IPS-NIHi7 (cell line): ENCODE measurements at regions not wholly inside any gene's neighbourhood (a gene's known extent, or its start where the extent isn't known, plus 50 kb on each side); places are given as distances from the start of the nearest gene placed in this dataset.

ENCODE experiments used
- DNase-seq: peaks from one replicate; pipeline ENCODE4 v3.0.0; 2012; ENCODE audit warnings: mixed read lengths; ENCODE audit errors: extremely low spot score

- DNase-seq, result no peak
Measured at GRCh38 chr17:77488531-77489238, 347.9 kb downstream of the SEC14L1 start.

- DNase-seq, result no peak
Measured at GRCh38 chr17:77489239-77489892, 348.6 kb downstream of the SEC14L1 start.

GRCh38 chr17:77489893-77490255 is 349.1 kb downstream of the SEC14L1 start:
- DNase-seq, result no peak

DNA sequence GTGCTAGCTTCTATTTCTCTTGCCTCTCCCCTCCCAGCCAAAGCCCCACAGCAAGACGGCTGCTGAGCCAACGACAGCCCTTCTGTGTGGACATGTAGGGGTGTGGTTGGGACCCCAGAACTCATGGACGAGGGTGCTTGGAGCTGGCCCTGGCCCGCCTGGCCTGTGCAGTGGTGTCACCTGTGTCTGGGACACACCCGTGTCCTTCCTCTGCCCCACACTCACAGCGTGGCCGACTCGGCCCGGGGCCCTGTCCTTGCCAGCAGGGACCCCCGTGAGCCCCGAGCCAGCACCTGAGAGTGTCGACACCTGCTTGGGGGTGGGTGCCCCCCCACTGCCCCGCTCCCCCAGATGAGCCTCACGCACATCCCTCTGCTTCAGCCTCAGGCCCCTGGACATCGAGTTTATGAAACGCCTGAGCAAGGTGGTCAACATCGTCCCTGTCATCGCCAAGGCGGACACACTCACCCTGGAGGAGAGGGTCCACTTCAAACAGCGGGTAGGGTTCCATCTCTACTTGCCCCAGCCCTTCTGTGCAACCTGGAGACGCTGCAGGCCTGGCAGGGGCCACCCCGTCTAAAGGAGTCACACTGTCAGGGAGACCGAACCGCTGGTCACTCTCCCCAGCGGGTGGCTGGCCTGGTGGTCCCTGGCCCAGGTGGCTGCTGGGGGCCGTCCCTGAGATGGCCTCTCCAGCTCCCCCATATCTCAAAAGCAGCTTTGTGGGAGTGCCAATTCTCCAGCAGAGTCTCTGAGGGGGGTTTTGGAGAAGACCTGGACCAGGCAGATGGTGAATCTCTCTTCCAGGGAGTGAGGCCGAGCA is 349.8 kb downstream of the SEC14L1 start:
- no peak for DNase-seq

GRCh38 chr17:77491921-77492445 is 351.2 kb downstream of the SEC14L1 start:
- DNase-seq, result no peak

DNA sequence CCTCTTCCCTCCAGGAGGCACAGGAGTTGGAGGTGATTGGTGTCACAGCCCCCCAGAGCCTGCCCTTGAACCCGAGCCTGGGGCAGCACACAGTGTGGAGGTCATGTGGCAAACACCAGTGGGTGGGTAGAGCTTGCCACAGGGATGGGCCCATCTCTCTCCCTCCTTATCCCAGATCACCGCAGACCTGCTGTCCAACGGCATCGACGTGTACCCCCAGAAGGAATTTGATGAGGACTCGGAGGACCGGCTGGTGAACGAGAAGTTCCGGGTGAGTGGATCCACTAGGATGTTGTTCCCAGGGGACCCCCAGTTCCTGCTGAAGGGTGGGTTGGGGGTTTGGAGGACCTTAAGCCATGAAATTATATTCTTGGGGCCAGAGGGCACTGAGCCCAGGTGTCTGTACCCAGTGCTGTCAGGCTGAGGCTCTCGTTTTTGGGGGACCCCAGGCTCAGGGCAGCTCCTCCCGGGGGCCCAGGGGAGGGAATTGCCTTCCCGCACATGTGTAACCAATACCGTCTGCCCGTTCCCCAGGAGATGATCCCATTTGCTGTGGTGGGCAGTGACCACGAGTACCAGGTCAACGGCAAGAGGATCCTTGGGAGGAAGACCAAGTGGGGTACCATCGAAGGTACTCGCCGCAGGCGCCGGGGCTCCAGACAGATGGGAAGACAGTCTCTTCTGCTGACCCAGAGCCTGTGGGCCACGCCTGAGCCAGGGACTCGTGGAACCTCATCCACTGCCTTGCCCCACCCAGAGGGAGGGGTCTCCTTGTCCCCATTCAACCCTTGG is 351.9 kb downstream of the SEC14L1 start:
- no peak for DNase-seq

DNA sequence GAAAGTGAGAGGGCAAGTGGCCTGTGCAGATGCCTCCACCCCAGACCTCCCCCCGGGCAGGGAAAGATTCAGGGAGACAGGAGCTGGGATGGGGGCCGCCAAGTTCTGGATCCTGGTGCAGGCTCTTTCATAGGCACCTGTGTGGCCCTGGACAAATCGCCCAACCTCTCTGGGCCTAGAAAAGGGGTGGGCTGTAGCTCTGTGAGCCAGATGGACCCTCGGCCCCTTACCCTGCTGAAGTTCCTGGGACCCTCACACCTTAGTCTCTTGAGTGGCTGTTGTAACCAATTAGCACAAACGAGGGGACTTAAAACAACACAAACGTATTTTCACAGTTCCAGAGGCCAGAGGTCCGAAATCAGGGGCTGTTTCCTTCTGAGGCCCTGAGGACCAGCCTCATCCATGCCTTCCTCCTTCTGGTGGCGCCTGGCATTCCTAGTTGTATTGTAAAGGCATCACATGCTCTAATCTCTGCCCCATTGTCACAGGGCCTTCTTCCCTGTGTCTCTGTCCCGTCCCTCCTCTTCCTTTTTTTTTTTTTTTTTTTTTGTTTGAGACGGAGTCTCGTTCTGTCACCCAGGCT is 352.6 kb downstream of the SEC14L1 start:
- DNase-seq, result no peak

- DNase-seq, result no peak
Measured at GRCh38 chr17:77493901-77494663, 353.3 kb downstream of the SEC14L1 start.

- DNase-seq, result peak; percentile 95
Measured at GRCh38 chr17:77494664-77495435, 354.1 kb downstream of the SEC14L1 start.

- DNase-seq, result no peak
Measured at GRCh38 chr17:77495575-77495974, 354.8 kb downstream of the SEC14L1 start.

GRCh38 chr17:77496401-77496801 is 355.6 kb downstream of the SEC14L1 start:
- DNase-seq, result no peak

GRCh38 chr17:77496831-77497577 is 356.2 kb downstream of the SEC14L1 start:
- no peak for DNase-seq

DNA sequence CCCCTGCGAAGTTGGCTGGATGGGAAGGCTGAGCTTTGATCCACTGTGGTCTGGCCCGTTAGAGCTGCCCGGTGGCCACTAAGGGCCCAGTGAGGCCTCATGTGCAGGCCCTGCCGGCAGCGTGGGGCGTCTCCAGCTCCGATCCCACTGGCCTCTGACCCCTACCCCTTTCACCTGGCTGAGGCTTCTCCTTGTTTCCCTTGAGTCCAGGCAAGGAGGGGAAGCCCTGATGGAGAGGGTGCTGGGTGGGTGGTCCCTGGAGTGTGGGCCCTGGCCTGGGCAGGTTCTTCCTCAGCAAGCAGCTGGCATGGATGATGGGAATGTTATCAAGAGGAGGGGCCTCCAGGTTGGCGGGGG is 356.8 kb downstream of the SEC14L1 start:
- DNase-seq, result no peak

DNA sequence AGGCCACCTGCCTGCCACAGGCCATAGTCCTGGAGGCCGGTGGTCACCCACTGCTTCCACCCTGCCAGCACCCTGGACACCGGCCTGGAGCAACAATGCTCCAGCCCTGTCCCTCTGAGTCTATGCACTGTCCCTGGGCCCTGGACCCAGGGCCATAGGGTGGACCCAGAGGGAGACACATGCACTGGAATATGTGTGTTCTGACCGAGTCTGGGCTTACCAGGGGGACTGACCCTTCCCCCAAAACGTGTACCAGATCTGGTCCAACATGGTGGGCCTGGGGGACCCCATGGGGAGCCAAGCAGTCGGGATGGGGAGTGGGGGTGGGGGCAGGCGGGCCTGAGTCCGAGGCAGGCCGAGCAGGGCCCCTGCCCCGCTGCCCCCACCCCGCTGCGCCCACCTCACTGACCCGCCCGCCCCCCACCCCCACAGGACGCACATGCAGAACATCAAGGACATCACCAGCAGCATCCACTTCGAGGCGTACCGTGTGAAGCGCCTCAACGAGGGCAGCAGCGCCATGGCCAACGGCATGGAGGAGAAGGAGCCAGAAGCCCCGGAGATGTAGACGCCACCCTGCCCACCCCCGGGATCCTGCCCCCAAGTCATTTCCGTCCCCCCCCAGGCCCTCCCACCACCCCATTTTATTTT is 357.4 kb downstream of the SEC14L1 start:
- DNase-seq, result no peak

DNA sequence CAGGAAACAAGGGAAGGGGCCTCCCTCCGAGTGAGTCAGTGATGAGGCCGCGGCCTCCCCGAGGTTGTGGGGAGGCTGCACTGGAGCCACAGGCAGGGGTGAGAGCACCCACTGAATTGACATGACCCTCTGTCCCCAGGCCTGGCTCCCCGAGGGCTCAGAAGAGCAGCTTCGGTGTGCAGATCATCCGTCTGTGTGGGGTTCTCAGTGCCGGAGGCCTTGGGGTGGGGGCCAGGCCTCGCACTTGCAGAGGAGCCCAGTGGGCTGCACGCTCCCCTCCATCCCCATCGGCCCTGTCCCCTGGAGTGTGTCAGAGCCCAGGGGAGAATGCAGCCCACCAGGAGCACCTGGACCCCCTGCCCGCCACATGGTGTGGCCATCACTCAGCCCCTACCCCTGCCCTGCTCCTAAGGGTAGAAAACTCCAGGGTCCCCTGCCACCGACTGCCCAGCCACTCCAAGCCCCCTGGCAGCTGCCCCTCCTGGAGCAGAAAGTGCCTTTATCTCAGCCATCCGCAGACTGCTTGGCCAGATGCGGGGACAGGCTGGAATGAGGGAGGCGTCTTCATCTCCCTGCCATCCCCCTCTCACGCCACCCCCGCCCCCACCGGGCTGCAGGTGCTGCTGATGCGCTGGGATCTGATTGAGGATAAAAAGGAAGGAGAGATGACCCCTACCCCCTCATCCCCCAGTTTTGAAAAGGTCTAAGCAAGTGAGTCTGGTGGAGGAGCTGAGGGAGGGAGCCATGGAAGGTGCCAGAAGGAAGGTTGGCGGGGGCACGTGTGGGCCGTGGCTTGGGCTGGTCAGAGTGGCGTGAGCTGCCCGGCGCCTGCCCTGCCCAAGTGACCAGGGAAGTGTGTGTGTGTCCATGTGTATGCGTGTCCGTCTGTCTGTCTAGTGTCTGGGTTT is 358.3 kb downstream of the SEC14L1 start:
- no peak for DNase-seq

- no peak for DNase-seq
Measured at GRCh38 chr17:77499699-77500435, 359.1 kb downstream of the SEC14L1 start.

DNA sequence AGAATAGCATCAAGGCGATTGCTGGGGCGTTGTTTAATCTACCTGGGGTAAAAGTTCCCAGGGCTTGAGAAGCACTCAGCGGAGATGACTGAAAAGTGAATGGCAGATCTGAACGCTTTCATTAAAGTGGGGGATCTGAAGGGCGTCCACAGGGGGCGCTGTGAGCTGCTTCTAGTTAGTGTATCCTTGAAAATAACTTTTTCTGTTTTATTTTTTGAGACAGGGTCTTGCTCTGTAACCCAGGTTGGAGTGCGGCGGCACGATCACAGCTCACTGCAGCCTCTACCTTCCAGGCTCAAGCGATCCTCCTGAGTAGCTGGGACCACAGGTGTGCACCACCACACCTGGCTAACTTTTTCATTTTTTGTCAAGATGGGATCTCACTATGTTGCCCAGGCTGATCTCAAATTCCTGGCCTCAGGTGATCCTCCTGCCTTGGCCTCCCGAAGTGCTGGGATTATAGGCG is 360.4 kb downstream of the SEC14L1 start:
- DNase-seq, result peak; percentile 64
